ENCODE measurements at regions not wholly inside any gene's neighbourhood (a gene's known extent, or its start where the extent isn't known, plus 50 kb on each side); places are given as distances from the start of the nearest gene placed in this dataset.

GRCh38 chr15:24150542-24150941 is 463.4 kb upstream of the NDN start:
- TF ChIP-seq POLR2A (IDR thresholded peaks at IDR 0.05; ENCODE audit: low read length): no peak
- no peak for TF ChIP-seq GATA1 (IDR thresholded peaks at IDR 0.05; ENCODE audit: low read depth, low read length)
